Stomach smooth muscle (tissue), 2 donors: ENCODE measurements at regions not wholly inside any gene's neighbourhood (a gene's known extent, or its start where the extent isn't known, plus 50 kb on each side); places are given as distances from the start of the nearest gene placed in this dataset.

ENCODE experiments used
- H3K27ac ChIP-seq: one replicate; pipeline ENCODE4 v1.7.0; 2013; ENCODE audit warnings: mild to moderate bottlenecking, low read length, inconsistent platforms
- H3K27me3 ChIP-seq, 2 donors: one replicate each; pipeline ENCODE4 v1.7.0; 2013; ENCODE audit warnings: low read length in 2 of 2; ENCODE audit not compliant: insufficient read depth in 2 of 2, control insufficient read depth in 1 of 2
- H3K36me3 ChIP-seq, 2 donors: one replicate each; pipeline ENCODE4 v1.7.0; 2013; ENCODE audit warnings: low read length in 2 of 2; ENCODE audit not compliant: control insufficient read depth in 2 of 2, insufficient read depth in 2 of 2
- H3K4me1 ChIP-seq: one replicate; pipeline ENCODE4 v1.7.0; 2013; ENCODE audit warnings: low read length; ENCODE audit not compliant: control insufficient read depth, insufficient read depth
- H3K4me3 ChIP-seq, 2 donors: one replicate each; pipeline ENCODE4 v1.7.0; 2013; ENCODE audit warnings: low read length in 2 of 2
- H3K9ac ChIP-seq, 2 donors: one replicate each; pipeline ENCODE4 v1.7.0; 2013; ENCODE audit warnings: low read length in 2 of 2, mild to moderate bottlenecking in 1 of 2
- H3K9me3 ChIP-seq, 2 donors: one replicate each; pipeline ENCODE4 v1.7.0; 2013; ENCODE audit warnings: low read length in 2 of 2; ENCODE audit not compliant: control insufficient read depth in 2 of 2
- donor health status: healthy.
- donor health status: Pancreatic carcinoma.

- Histone ChIP-seq H3K9me3 (no peaks in the 10 kb centered on the region), H3K4me3 (no peak overlapping the region), H3K27ac (no peak overlapping the region), H3K36me3 (no peaks in the 10 kb centered on the region), H3K4me1 (peaks cover 16% of the 10 kb centered on the region), H3K27me3 (no peaks in the 10 kb centered on the region), H3K9ac (no peak overlapping the region)
Observed at GRCh38 chr17:73722165-73722564, 77.9 kb upstream of the SDK2 start.

- no peak overlapping the region for H3K4me3 ChIP-seq
- no peaks in the 10 kb centered on the region for H3K9me3 ChIP-seq
- peaks cover 0 to 3% of the 10 kb centered on the region in 2 donors for H3K27me3 ChIP-seq
- no peak overlapping the region for H3K27ac ChIP-seq
- H3K9ac ChIP-seq: no peak overlapping the region
- no peaks in the 10 kb centered on the region for H3K36me3 ChIP-seq
- H3K4me1 ChIP-seq: peaks cover 16% of the 10 kb centered on the region
Observed at GRCh38 chr17:73723317-73723716, 79.1 kb upstream of the SDK2 start.

GRCh38 chr17:73724341-73724740 lies 80.1 kb upstream of the SDK2 start:
- Histone ChIP-seq H3K4me1 (peaks cover 8% of the 10 kb centered on the region), H3K9ac (no peak overlapping the region), H3K27ac (no peak overlapping the region), H3K4me3 (no peak overlapping the region), H3K27me3 (peaks cover 0 to 3% of the 10 kb centered on the region in 2 donors), H3K36me3 (no peaks in the 10 kb centered on the region), H3K9me3 (no peaks in the 10 kb centered on the region)

- H3K4me3 ChIP-seq: no peak overlapping the region
- peaks cover 2% of the 10 kb centered on the region for H3K4me1 ChIP-seq
- no peak overlapping the region for H3K27ac ChIP-seq
- peaks cover 0 to 3% of the 10 kb centered on the region in 2 donors for H3K27me3 ChIP-seq
- H3K36me3 ChIP-seq: no peaks in the 10 kb centered on the region
- no peak overlapping the region for H3K9ac ChIP-seq
- no peaks in the 10 kb centered on the region for H3K9me3 ChIP-seq
Observed at GRCh38 chr17:73724990-73725389, 80.7 kb upstream of the SDK2 start.

- no peaks in the 10 kb centered on the region for H3K4me1 ChIP-seq
- no peak overlapping the region for H3K9ac ChIP-seq
- peaks cover 0 to 3% of the 10 kb centered on the region in 2 donors for H3K27me3 ChIP-seq
- H3K4me3 ChIP-seq: no peak overlapping the region
- H3K9me3 ChIP-seq: peaks cover 5 to 9% of the 10 kb centered on the region in 2 donors
- no peaks in the 10 kb centered on the region for H3K36me3 ChIP-seq
- H3K27ac ChIP-seq: no peak overlapping the region
Observed at GRCh38 chr17:73725794-73726515, 81.7 kb upstream of the SDK2 start.

GRCh38 chr17:73727941-73728340 lies 83.7 kb upstream of the SDK2 start:
- Histone ChIP-seq H3K27ac (no peak overlapping the region), H3K4me1 (no peaks in the 10 kb centered on the region)

GRCh38 chr17:73729101-73729500 lies 84.9 kb upstream of the SDK2 start:
- no peak overlapping the region for H3K4me3 ChIP-seq
- no peak overlapping the region for H3K27ac ChIP-seq
- H3K9me3 ChIP-seq: peaks cover 12 to 19% of the 10 kb centered on the region in 2 donors
- H3K4me1 ChIP-seq: no peaks in the 10 kb centered on the region
- H3K27me3 ChIP-seq: peaks cover 0 to 3% of the 10 kb centered on the region in 2 donors
- H3K36me3 ChIP-seq: no peaks in the 10 kb centered on the region
- H3K9ac ChIP-seq: no peak overlapping the region

More at GRCh38 chr17:73727941-73728340, 83.7 kb upstream of the SDK2 start:
- Histone ChIP-seq H3K27me3 (peaks cover 0 to 3% of the 10 kb centered on the region in 2 donors), H3K9ac (no peak overlapping the region), H3K36me3 (no peaks in the 10 kb centered on the region), H3K4me3 (no peak overlapping the region), H3K9me3 (peaks cover 12 to 15% of the 10 kb centered on the region in 2 donors)

GRCh38 chr17:73731733-73732132 lies 87.5 kb upstream of the SDK2 start:
- Histone ChIP-seq H3K27me3 (peaks cover 4 to 12% of the 10 kb centered on the region in 2 donors), H3K36me3 (no peaks in the 10 kb centered on the region), H3K27ac (no peak overlapping the region)

GRCh38 chr17:73733517-73733916 lies 89.3 kb upstream of the SDK2 start:
- H3K4me3 ChIP-seq: no peak overlapping the region

More at GRCh38 chr17:73731733-73732132, 87.5 kb upstream of the SDK2 start:
- no peaks in the 10 kb centered on the region for H3K4me1 ChIP-seq
- peaks cover 12 to 21% of the 10 kb centered on the region in 2 donors for H3K9me3 ChIP-seq
- H3K4me3 ChIP-seq: no peak overlapping the region
- no peak overlapping the region for H3K9ac ChIP-seq

GRCh38 chr17:73735245-73735644 lies 91.0 kb upstream of the SDK2 start:
- H3K27me3 ChIP-seq: peaks cover 4 to 20% of the 10 kb centered on the region in 2 donors
- no peaks in the 10 kb centered on the region for H3K36me3 ChIP-seq
- no peak overlapping the region for H3K4me3 ChIP-seq
- no peaks in the 10 kb centered on the region for H3K4me1 ChIP-seq
- H3K9me3 ChIP-seq: peaks cover 10 to 21% of the 10 kb centered on the region in 2 donors
- H3K27ac ChIP-seq: no peak overlapping the region
- H3K9ac ChIP-seq: no peak overlapping the region

More at GRCh38 chr17:73733517-73733916, 89.3 kb upstream of the SDK2 start:
- Histone ChIP-seq H3K9me3 (peaks cover 12 to 21% of the 10 kb centered on the region in 2 donors), H3K9ac (no peak overlapping the region), H3K36me3 (no peaks in the 10 kb centered on the region), H3K27me3 (peaks cover 4 to 11% of the 10 kb centered on the region in 2 donors), H3K27ac (no peak overlapping the region), H3K4me1 (no peaks in the 10 kb centered on the region)
